ENCODE measurements at regions not wholly inside any gene's neighbourhood (a gene's known extent, or its start where the extent isn't known, plus 50 kb on each side); places are given as distances from the start of the nearest gene placed in this dataset.
A peak's percentile ranks its signal among the peaks of the same experiment; 100 is the strongest.
"Not testable (repeated sequence)": the region's sequence is repeated elsewhere in the genome, so short reads cannot be mapped to it uniquely, and the experiment has no call there.

- DNase-seq (ENCODE audit: low spot score) (no peak), FAIRE-seq (no peak)
Measured at GRCh38 chr7:39758234-39758970, 135.0 kb downstream of the RALA start.

DNA sequence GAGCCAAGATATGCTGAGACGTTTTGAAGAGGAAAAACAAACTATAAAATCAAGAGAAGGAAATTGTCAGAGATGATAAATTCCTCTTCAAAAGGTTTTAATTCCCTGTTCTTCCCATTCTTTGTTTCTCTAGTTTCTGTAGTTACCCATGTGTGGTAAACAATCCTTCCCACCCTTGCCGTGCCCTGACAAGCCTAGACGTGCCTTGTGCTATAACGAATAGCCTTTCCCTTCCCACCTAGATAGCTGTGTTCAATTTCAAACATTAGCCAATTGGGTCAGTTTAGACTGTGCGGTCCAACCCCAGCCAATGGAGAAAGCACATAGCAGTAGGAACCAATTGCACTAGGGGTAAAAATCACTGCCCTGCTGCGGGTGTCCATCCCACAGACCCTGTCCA is 138.1 kb downstream of the RALA start:
- FAIRE-seq (no peak), DNase-seq (ENCODE audit: low spot score) (no peak)

- DNase-seq (ENCODE audit: low spot score); FAIRE-seq: not testable (repeated sequence)
Measured at GRCh38 chr7:39762466-39762865, 139.1 kb downstream of the RALA start.

DNA sequence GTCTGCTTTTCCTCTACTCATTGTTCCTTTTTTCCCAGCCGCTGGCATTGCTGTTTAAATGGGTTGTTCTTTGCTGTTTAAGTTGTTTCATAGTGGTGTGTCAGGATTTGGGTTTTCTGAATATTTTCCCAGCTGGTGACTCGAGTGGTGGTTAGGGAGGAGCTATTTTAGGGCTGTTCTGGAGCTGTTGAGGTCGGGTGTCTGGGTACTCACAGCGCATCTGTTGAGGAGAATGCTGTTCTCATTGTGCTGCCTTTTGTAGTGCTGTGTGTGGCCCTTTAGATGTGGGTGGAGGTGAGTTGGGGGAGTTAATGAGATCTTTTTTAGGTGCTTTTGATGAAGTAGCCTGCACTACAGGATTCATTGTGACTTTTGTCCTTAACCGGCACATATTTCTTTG is 139.5 kb downstream of the RALA start:
- FAIRE-seq = not testable (repeated sequence)

GRCh38 chr7:39765833-39766232 is 142.5 kb downstream of the RALA start:
- not testable (repeated sequence) for DNase-seq (ENCODE audit: low spot score); FAIRE-seq

More for the DNA sequence above, 139.5 kb downstream of the RALA start:
- DNase-seq (ENCODE audit: low spot score) = not testable (repeated sequence)

- not testable (repeated sequence) for FAIRE-seq
Measured at GRCh38 chr7:39768439-39768838, 145.1 kb downstream of the RALA start.

GRCh38 chr7:39774341-39774851 is 151.0 kb downstream of the RALA start:
- not testable (repeated sequence) for DNase-seq (ENCODE audit: low spot score); FAIRE-seq

More at GRCh38 chr7:39768439-39768838, 145.1 kb downstream of the RALA start:
- DNase-seq (ENCODE audit: low spot score) = not testable (repeated sequence)

DNA sequence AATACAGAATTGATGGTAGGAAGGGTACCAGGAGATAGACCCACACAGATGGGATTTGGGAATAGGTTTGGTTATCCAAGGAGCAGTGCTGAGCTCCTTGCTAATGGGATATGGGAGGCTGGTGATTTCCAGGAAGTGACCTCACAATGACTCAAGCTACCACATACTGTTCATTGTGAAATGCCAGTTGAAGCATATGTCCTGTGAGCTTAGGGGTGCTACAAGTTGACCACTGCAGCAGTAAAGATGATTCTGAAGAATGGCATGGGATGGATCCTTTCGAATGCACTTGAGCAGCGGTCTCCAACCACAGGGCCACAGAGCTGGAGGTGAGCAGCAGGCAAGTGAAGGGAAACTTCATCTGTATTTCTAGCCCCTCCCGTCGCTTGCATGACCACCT is 158.2 kb downstream of the RALA start:
- not testable (repeated sequence) for FAIRE-seq
- DNase-seq (ENCODE audit: low spot score) = peak; percentile 44

DNA sequence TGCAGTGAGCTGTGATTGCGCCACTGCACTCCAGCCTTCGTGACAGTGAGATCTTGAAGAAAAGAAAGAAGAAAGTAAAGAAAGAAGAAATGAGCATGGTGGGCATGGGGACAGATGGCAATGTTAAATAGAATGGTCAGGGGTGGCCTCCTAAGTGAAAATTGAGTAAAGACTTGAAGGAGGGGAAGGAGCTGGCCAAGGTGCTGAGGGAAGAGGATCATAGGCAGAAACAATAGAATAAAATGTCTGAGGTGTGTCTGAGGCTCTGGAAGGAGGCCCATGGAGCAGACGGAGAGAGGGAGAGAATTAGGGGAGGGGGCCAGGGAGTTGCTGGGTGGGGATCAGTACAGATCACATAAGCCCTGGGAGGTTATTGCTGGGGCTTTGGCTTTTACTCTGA is 163.1 kb downstream of the RALA start:
- not testable (repeated sequence) for FAIRE-seq; DNase-seq (ENCODE audit: low spot score)

DNA sequence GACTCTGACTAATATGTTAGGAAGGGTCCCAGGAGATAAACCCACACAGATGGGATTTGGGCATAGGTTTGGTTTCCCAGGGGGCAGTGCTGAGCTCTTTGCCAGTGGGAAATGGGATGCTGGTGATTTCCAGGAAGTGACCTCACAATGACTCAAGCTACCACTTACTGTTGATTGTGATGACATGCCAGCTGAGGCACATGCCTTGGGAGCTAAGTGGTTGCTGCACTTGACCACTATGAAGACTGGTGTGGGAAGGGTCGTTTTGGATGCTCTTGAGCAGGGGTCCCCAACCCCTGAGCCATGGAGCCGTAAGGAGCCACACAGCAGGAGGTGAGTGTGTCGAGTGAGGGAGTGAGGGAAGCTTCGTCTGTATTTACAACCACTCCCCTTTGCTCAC is 159.0 kb upstream of the CDK13 start:
- not testable (repeated sequence) for FAIRE-seq; DNase-seq (ENCODE audit: low spot score)

GRCh38 chr7:39791911-39792310 is 158.1 kb upstream of the CDK13 start:
- DNase-seq (ENCODE audit: low spot score); FAIRE-seq: not testable (repeated sequence)

DNA sequence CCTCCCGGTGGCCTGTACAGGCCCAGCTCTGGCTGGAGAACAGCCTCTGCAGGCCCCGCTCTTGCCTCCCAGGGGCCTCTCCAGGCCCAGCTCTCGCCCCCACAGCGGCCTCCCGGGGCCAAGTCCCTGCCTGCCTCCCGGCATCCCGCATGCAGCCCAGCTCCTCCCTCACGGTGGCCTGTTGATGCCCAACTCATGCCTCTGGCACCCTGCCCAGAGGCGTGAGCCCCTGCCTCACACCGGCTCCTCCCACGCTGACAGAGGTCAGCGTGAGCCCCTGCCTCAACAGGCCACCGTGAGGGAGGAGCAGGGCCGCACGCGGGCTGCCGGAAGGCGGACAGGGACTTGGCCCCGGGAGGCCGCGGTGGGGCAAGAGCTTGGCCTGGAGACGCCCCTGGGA is 157.0 kb upstream of the CDK13 start:
- DNase-seq (ENCODE audit: low spot score); FAIRE-seq: not testable (repeated sequence)

- not testable (repeated sequence) for FAIRE-seq; DNase-seq (ENCODE audit: low spot score)
Measured at GRCh38 chr7:39793851-39794250, 156.2 kb upstream of the CDK13 start.

GRCh38 chr7:39796947-39797346 is 153.1 kb upstream of the CDK13 start:
- FAIRE-seq = not testable (repeated sequence)

DNA sequence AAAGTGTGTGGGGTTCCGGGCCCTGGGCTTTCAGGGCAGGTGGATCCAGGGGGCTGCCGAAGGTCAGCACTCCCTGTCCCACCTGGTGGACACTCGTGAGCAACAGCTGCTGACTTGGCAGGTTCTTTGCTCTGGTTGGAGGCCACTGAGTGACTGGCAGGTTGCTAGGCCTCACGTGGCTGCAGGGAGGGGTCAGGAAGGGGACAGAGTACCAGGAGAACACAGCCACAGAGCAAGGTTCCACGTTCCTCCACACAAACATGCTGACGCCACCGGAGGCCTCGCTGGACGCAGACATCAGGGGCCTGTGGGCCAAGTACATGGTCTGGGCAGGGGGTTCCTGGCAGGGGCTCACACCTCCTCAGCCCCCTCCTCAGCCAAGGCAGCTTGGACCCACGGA is 152.0 kb upstream of the CDK13 start:
- not testable (repeated sequence) for FAIRE-seq; DNase-seq (ENCODE audit: low spot score)

More at GRCh38 chr7:39796947-39797346, 153.1 kb upstream of the CDK13 start:
- DNase-seq (ENCODE audit: low spot score) = not testable (repeated sequence)

- no peak for DNase-seq (ENCODE audit: low spot score)
- FAIRE-seq = no peak
Measured at GRCh38 chr7:39808796-39809481, 141.1 kb upstream of the CDK13 start.

GRCh38 chr7:39810204-39810642 is 139.8 kb upstream of the CDK13 start:
- FAIRE-seq (no peak), DNase-seq (ENCODE audit: low spot score) (no peak)

- FAIRE-seq (no peak), DNase-seq (ENCODE audit: low spot score) (no peak)
Measured at GRCh38 chr7:39810710-39811109, 139.3 kb upstream of the CDK13 start.

DNA sequence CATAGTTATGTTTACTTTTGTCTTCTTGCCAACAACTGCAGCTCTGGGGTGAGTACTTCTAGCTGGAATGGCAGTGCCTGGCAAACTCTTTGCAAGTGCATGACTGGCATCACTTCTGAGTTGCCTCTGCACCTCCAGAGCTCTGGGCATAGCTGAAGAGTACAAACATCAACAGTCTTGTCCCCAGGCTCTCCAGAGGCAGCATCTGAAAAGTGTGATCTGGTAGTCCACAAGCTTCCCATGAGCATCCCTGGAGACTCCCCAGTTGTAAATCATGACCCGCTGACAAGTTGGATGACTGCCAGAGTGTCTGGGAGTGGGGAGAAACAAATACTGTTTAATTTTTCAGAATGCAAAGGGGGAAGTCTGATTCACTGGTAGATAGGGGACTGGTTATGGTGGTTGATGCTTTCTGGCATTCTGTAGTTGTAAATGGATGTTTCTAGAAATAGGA is 138.9 kb upstream of the CDK13 start:
- DNase-seq (ENCODE audit: low spot score) = no peak
- FAIRE-seq = no peak

- FAIRE-seq (no peak), DNase-seq (ENCODE audit: low spot score) (no peak)
Measured at GRCh38 chr7:39816462-39817060, 133.5 kb upstream of the CDK13 start.

DNA sequence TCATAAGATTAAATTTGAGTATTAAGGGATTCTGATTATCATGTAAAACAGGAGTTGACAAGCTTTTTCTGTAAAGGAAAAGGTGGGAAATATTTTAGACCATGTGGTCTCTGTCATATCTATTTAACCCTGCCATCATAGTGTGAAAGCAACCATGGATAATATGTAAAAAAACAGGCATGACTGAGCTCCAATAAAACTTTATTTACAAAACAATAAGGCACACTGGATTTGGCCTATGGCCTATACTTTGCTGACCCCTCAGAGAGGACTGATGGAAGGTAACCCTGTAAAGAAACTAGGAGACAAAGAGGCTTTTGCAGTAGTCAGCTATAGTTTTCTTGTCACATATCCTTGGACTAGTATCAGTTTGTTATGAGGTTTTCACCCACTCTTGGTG is 130.5 kb upstream of the CDK13 start:
- FAIRE-seq (no peak), DNase-seq (ENCODE audit: low spot score) (no peak)

Data from RCC 7860 (cell line).